Fibroblast of skin of right quadriceps (primary cell): ENCODE measurements at regions not wholly inside any gene's neighbourhood (a gene's known extent, or its start where the extent isn't known, plus 50 kb on each side); places are given as distances from the start of the nearest gene placed in this dataset.

Experiments used
- DNase-seq: peaks from one replicate; pipeline ENCODE4 v3.0.0-alpha.2; 2013

DNA sequence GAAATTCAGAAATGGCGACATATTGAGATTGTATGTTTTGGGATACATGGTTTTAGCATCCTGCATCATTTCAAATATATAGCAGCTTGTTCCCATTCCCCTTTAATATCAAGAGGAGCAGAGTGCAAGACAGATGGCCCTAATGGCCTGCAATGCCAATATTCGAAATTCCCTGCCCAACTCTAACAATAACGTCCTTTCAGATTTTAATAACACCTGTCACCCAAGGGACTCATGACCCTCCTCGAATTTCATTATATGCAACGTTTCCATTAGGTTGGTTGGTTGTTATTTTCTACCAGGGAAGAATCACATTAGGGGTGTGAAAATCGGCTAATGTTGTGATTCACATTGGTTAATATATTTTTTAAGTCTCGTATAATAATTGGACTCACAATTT, 170.0 kb downstream of the TNFSF13B start:
- no peak for DNase-seq

DNA sequence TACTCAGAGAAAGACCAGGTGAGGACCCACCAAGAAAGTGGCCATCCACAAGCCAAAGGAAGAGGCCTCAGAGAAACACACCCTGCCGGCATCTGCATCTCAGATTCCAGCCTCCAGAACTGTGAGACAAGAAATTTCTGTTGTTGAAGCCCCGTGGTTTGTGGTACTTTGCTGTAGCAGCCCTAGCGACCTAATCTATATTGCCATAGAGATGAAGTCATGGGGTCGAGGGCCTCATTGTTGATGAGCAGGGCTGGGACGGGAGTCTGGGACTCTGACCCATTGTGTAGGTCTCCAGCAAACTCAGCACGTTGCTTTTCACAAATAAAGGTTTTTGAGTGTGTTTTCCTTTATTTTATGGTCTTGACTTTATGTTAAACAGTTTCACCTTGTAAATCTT, 174.9 kb downstream of the TNFSF13B start:
- DNase-seq = no peak

DNA sequence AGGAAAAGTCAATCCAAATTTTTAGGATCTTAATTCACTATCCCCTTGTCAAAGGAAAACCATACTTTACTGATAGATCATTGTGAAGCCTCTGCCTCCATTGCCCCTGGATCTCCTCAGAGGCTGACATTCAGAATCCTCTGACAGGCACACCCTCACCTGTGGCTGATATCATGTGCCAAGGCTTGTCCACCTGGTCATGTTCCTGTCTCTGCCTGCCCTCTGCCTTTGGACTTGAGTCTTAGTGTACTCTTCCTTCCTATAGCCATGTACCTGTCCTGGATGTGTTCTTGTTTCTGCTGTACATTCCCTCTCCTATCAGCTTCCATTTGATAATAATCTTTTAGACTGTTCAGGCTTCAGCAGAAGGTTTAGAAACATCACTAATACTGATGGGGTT, 179.4 kb downstream of the TNFSF13B start:
- no peak for DNase-seq

GRCh38 chr13:108451121-108451520, 178.3 kb upstream of the MYO16 start:
- no peak for DNase-seq

- no peak for DNase-seq
These were observed 174.1 kb upstream of the MYO16 start for GRCh38 chr13:108455320-108455719.

DNA sequence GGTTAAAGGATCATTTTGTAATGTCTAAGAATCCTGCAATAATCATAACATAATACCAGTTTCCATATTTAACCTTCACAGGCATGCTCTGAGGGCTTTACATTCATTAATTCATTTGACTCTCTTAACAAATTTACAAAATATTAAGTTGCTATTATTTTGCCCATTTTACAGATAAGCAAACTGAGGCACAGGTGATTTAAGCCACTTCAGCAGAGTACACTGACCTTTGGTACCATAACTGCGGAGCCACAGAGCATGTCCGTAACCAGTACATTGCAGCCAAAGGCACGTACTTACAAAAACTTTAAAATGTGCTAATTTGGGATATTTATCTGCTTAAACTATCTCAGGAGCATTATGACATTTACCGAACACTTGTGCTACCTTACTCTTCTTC, 169.4 kb upstream of the MYO16 start:
- DNase-seq = no peak

GRCh38 chr13:108460746-108461145, 168.7 kb upstream of the MYO16 start:
- no peak for DNase-seq

- DNase-seq = peak; percentile 82
These were observed 166.1 kb upstream of the MYO16 start for GRCh38 chr13:108463340-108463739.

GRCh38 chr13:108470921-108471320, 158.5 kb upstream of the MYO16 start:
- DNase-seq = no peak

- no peak for DNase-seq
These were observed 154.2 kb upstream of the MYO16 start for GRCh38 chr13:108475181-108475580.

DNA sequence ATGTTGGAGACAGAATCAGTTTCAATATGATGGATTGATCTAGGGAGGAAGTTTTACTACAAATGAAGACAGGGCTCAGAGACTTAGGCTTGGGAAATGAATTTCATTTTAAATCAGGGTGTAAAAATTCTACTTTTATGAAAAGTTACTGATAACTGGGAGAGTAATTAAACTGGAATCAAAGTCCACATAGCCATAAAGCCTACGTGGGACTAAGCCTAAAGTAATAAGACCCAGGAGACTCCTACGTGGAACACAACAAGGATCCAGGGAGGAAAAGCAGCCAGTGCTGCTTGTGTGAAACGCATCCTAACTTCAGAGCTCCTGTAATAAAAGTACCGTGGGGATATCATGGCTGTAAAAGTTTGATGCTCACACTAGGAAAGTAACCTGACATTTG, 152.0 kb upstream of the MYO16 start:
- no peak for DNase-seq

DNA sequence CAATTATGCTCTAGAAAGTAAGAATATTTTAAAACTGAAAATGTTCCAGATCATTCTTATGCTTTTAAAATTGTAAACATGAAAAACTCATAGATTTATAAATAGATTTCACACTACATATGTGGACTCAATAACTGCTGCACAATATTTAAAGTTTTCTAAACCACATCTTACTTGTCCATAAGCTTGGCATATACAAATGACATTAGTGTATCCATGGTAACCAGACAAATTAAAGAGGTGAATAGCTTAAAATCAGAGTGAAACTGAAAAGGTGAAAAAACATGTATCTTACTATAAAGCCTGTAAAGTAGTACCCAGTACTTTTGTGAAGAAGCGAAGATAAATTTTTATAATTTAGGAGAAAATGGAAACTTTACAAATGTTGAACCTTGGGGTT, 151.2 kb upstream of the MYO16 start:
- DNase-seq = no peak

DNA sequence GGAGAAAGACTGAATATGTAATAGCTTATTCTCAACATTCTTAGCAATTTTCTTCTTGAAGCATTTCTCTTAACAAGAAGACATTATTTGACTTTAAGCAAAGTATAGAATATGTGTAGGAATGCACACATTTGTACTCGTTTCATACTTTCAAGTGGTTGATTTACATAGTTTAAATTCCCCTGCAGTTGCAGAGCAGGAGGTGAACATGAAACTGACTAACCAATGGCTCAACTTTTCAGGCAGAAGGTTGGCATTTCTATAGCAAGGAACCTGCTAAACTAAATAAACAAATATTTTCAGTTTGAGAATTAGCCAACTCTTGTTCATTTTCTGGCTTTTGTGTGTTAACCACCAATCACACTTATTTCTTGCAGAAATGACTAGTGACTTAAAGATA, 145.4 kb upstream of the MYO16 start:
- no peak for DNase-seq

GRCh38 chr13:108486096-108486495, 143.3 kb upstream of the MYO16 start:
- no peak for DNase-seq

GRCh38 chr13:108494991-108495645, 134.3 kb upstream of the MYO16 start:
- DNase-seq = no peak

DNA sequence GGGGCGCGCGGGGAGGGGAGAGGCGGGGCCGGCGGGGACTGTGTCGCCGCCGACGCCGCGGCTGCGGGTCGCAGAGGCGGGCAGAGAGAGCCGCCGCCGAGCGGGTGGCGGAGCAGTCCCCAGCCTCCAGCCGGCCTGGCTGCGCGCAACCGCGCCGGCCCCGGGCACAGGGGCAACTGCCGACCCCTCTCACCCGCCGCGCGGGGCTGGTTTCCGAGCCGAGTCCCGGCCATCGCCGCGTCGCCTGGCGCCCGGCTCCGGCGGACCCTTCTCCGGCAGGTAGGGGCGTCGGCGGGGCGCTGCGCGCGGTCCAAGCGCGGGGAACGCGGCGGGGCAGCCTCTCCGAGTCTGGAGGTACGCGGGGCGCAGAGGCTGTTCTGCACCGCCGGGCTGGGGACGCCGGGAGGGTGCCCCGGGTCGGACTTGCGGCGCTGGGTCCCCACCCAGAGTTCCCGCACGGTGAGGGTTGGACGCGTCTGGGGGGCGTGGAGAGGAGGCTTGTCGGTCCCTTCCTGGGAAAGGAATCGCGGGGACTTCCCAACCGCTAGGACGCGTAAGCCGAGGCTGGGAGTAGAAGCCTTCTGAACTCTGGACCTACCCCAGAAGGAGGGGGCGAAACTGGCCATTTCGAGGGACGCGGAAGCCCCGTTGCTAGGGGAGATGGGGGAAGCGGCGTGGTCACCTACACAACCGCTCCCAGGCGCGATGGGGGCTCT, 133.6 kb upstream of the MYO16 start:
- DNase-seq = no peak

GRCh38 chr13:108496362-108497210, 132.8 kb upstream of the MYO16 start:
- no peak for DNase-seq

- no peak for DNase-seq
These were observed 128.7 kb upstream of the MYO16 start for GRCh38 chr13:108500711-108501110.

DNA sequence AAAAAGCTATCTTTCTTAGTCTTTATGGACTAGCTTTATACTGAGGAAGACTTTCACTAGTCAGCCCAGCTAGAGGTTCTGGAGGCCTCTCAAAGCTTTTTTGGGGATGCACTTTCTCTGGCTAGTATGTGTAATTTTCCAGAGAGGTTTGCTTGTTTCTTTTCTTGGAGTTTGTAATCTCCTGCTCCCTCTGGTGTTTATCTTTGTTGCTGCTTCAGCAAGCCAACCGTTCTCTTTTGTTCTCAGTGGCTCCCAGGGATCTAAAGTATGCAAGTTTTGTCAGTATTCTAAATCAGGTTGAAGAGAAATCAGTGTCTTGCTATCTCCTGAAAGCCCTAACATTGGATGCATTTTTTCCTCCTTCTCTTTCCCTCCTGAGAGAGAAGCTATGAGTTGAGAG, 121.1 kb upstream of the MYO16 start:
- DNase-seq = no peak

DNA sequence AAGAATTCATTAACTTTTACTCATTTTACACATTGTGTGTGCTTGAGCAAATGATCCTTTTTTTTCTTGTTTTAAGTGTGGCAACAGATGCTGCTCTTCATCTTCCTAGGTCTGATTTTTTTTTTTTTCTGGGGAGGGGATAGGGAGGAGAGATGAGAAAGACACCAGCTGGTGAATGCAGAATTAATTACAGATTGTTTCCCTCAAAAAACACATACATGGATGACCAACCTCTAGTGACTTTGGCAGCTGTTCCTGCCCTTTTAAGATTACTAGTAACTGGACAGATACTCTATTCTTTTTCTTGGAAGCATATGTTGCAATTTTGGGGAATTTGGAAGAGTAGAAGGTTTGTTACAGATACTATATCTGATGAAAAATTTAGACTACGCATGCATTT, 103.6 kb upstream of the MYO16 start:
- no peak for DNase-seq

GRCh38 chr13:108526286-108526685, 103.1 kb upstream of the MYO16 start:
- no peak for DNase-seq

DNA sequence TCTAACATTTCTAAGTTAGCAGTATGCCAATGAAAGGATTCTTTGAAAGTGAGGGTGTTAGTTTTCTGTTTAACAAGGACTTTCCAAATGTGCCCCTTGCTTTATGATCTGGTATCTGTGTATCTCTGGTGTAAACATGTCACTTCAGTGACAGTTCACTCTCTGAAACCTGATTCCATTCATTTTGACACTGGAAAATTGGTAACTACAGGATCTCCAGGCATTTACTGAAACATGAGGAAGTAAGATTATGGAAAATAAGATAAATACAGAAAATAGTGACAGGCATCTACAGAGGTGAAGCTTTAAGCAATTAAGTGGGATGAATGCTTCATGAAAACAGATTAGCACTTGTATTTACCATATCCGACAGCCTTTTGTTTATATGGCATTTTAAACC, 101.6 kb upstream of the MYO16 start:
- DNase-seq = no peak

- DNase-seq = no peak
These were observed 101.1 kb upstream of the MYO16 start for GRCh38 chr13:108528303-108528702.

- no peak for DNase-seq
These were observed 95.6 kb upstream of the MYO16 start for GRCh38 chr13:108533842-108534241.
